Stomach (tissue), 4 donors: ENCODE measurements at regions not wholly inside any gene's neighbourhood (a gene's known extent, or its start where the extent isn't known, plus 50 kb on each side); places are given as distances from the start of the nearest gene placed in this dataset.

Experiments
- POLR2A ChIP-seq, 4 donors: fragments of 450-650 bp; IDR thresholded peaks; one replicate each; pipeline ENCODE4 v1.6.1; 2016; ENCODE audit warnings: antibody characterized with exemption in 4 of 4, control low read depth in 2 of 4, mild to moderate bottlenecking in 1 of 4, moderate library complexity in 1 of 4
- TF ChIP-seq, protein P1 (sequence below), 7 experiments: fragments of 450-650 bp in 4 of 7; fragments of 200-600 bp in 3 of 7; sonication (generic) in 3 of 7; IDR thresholded peaks; one replicate each; pipeline ENCODE4 v1.5.1; 2016 to 2019; ENCODE audit warnings: antibody characterized with exemption in 7 of 7, control low read depth in 2 of 7, mild to moderate bottlenecking in 1 of 7

DNA sequence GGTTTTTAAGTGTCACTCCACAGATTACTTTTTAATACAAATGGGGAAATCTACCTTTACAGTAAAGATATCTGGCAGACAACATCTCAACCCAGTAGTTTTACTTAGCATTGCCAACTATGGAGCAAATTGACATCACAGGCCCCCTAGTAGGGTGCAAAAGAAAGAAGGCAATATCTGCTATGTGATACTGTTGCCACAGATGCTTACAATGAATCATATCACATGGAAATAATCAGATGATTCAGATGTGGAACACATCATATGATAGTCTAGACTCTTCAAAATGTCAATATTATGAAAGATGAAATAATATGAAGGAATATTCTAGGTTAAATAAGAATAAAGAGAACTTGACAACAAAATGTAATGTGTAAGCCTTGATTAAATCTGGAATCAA, 322.5 kb downstream of the BMP2 start:
- TF ChIP-seq POLR2A (IDR thresholded peaks at IDR 0.05) = no peak
- TF ChIP-seq, protein P1, sequence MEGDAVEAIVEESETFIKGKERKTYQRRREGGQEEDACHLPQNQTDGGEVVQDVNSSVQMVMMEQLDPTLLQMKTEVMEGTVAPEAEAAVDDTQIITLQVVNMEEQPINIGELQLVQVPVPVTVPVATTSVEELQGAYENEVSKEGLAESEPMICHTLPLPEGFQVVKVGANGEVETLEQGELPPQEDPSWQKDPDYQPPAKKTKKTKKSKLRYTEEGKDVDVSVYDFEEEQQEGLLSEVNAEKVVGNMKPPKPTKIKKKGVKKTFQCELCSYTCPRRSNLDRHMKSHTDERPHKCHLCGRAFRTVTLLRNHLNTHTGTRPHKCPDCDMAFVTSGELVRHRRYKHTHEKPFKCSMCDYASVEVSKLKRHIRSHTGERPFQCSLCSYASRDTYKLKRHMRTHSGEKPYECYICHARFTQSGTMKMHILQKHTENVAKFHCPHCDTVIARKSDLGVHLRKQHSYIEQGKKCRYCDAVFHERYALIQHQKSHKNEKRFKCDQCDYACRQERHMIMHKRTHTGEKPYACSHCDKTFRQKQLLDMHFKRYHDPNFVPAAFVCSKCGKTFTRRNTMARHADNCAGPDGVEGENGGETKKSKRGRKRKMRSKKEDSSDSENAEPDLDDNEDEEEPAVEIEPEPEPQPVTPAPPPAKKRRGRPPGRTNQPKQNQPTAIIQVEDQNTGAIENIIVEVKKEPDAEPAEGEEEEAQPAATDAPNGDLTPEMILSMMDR (IDR thresholded peaks at IDR 0.05) = no peak
